HG03439 (cell line): ENCODE measurements at regions not wholly inside any gene's neighbourhood (a gene's known extent, or its start where the extent isn't known, plus 50 kb on each side); places are given as distances from the start of the nearest gene placed in this dataset.

Source experiments
- ATAC-seq: cut with Tn5 transposase; IDR thresholded peaks from one replicate; pipeline ENCODE4 v1.9.1; 2021; ENCODE audit warnings: mild to moderate bottlenecking, moderate library complexity; ENCODE audit not compliant: unreplicated experiment

DNA sequence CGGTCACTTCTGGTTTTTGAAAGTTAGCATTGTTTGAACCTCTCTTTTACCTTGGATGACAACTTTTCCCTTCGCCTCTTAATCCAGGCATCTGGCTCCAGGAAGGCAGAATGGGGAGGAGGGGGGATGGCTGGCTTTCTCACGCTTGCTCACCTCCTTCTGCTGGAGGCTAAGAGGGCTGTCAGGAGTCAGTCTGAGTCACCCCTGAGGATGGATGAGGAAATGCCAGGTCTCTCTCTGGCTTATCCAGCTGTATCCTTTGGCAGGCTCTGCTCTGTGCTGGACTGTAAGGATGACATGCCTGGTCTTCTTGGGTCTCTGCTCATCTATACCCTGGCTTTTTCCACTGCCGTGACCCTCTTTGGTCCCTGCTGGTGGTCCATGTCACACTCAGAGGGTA is 142.9 kb upstream of the GYPC start:
- no peak for ATAC-seq

DNA sequence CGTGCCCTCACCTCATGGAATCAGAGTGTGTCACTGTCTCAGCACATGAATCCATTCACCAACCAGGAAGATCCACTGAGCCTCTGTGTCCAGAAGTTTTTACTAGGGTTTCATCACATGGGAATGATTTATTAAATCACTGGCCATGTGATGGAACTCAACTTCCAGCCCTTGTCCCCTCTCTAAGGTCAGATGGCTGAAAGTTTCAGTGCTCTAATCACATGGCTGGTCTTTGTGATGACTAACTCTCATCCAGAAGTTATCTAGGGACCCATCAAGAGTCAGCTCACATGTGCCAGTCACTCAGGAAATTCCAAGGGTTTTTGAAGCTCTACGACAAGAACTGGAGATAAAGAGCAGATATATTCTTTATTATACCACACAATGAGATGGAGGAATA is 140.5 kb upstream of the GYPC start:
- no peak for ATAC-seq

DNA sequence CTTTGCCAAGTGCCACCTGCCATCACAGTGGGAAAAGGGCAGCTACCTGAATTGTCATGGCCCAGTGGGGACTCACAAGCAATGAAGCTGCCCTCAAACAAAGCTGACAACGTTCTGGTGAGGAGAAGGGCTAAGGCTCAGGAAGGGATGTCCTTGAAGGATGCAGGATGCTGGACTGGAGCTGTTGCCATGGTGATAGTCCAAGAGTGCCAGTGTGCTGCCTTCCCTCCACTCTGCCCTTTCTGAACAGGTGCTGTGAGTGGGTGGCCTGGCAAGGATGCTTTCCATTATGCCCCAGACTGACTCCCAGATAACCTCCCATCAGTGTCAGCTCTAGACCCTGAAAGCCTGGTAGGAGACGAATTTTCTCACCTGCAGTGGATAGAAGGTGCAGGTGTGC is 137.8 kb upstream of the GYPC start:
- ATAC-seq = no peak

DNA sequence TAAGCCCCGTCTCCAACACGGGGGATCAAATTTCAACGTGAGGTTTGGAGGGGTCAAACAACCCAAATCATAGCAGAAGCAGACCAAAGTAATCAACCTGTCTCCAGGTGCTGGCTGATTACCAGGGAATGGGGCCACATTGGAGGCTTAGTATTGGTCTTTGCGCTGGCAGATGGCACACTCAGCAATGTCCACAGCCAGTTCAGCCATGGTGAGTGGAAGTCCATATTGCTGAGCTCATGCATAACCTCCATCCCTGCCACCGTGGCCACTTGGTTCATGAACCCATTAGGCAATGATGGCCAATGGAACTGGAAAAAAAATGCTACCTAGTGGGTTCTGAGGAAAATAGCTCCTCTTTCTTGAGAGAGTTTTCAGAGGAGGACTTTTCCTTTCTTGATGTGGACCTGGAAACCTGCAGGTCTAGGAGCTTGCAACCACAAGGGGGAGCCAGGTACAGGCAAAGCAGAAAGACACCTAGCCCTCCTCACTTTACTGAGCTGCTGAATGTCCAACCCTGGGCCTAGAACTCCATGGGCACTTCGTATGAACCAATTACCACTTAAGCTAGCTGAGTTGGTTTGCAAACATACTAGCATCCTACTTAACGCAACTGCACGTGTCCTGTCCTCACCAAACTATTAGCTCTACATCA is 128.0 kb upstream of the GYPC start:
- ATAC-seq = no peak

DNA sequence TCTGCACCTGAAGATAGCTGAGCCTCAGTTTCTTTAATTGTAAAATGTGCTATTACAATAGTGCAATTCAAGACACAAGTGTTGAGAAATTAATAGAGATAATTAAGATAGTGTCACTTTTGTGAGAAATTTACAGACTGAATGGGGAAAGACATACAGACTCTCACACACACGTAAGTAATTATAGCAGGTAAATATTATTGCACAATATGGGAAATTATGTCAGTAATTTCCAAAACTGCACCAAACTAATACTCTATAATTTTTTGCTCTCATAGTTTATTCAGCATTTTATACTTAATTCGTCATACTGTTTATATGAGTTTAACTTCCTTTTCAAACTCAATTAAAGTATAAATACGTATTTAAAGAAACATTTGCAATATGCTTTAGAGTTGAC is 124.9 kb upstream of the GYPC start:
- no peak for ATAC-seq

DNA sequence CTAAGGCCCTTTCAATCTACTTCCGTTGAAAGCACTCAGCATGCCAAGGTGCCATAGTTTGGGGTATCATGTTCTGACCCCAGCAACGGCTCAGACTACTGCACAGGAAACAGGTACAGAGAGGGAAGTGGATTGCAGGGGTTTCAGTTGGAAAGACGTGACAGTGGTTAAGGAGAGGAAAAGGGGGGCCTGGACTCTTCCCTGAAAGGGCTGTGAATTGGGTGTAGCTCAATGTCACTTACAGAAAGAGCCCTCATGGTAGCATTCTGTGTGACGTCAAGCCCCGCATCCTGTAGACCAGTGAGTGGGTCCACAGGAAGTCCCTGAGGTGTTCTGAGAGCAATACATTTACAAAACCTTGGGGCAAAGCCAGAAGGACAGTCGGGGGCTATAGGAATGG is 121.5 kb upstream of the GYPC start:
- ATAC-seq = no peak

DNA sequence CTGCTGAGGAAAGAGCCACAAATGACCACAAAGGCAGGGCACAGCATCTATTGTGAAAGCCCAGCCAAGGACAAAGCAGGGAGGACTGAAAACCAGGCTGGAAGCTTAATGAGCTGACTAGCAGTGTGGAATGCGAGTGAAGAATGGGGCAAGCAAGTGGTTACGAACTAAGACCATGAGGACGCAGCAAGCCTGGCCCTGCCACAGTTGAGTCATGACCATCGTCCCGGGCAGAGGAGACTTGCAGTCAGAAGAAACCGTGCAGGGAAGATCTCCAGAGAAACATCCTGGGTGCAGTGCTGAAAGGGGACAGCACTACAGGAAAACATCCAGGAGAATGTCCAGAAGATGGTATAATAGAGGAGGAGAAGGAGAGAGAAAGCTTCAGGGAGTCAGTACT is 120.5 kb upstream of the GYPC start:
- ATAC-seq = no peak

DNA sequence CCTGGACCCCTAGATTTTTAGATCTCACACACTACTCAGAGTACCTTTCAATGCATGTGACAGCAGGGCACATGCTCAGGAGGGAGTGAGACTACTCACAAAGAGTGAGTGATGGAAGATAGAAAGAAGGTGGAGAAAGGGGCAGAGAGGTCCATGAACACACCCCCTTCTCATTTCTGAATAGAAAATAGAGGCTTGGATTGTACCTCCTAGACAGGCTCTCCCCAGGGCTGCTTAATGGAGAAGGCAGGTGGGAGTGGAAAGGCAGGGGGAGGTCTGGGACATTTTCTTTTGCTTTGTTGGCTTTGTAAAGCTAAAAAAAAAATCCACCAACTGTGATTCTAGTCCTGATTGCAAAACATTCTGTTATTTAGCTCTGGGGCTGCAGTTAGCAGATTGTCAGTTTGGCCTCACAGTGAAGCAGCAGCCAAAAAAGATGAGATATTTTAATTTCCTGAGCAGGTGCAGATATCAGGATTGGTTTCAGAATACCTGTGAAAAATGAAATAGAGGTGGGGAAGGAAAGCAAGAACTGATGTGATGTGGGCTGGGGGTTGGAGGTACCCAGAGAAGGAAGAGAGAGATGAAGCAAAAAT is 119.3 kb upstream of the GYPC start:
- ATAC-seq = no peak

DNA sequence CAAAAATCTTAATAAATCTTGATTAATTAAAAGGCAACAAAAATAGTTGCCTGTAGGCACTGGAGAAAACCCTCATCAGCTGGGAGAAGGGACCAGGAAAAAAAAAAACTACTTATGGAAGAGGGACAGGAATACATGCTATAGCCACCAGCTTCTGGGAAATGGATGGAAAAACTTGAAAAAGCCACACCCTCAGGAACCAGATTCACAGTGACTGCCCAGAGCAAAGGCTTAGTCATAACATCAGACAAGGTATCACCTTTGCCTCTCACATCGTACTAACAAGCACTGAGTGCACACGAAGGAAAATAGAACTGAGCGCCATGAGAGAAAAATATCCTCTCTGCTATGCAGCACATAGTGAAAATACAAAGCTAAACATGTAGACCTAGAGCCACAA is 116.9 kb upstream of the GYPC start:
- no peak for ATAC-seq

DNA sequence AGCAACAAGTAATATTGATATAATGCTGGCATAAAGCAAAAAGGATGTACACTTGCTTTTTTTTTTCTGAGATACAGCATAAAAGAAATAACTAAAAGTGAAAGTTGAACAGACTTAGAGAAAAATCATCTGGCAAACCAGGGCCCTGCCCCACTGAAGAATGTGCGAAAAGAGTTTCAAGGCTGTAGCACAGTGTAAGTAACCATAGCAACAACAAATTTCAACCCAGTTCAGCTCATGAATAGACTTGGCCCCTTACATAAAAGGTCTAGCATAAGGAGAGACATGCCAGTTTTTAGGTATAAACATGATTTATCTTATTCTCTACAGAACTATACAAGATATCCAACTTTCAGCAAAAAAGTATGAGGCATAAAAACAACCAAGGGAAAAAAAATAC is 113.7 kb upstream of the GYPC start:
- no peak for ATAC-seq

DNA sequence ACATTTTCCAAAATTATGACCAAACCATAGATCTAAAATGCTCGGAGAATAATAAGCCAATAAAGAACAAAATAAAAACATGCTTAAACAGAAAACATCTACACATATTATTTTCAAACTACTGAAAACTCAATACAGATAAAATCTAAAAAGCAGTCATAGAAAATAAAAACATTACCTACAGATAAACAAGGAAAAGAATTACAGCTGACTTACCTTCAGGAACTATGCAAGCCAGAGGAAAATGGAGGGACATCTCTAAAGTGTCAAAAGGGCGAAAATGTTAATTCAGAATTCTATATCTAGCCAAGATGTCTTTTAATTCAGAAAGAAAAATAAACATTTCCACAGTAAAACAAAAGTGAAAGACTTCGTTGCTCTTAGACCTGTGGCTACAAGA is 112.9 kb upstream of the GYPC start:
- ATAC-seq = no peak

DNA sequence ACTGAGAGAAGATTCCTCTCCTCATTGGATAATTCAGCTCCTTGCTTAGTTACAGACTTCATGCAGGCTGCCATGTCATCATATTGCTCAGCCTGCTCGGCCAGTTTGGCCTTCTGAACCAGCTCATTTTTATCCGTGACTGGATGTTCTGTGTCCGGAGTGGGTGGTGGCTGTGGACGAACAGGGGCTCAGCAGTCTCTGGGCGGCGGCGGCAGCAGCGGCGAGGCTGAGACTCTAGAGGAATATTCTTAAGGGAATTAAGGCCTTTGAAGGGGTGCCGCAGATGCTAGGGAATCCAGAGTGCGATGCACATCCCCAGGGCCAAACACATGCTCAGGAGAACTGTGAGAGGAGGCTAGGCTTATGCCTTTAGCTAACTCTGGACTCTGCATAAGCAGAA is 97.9 kb upstream of the GYPC start:
- no peak for ATAC-seq

DNA sequence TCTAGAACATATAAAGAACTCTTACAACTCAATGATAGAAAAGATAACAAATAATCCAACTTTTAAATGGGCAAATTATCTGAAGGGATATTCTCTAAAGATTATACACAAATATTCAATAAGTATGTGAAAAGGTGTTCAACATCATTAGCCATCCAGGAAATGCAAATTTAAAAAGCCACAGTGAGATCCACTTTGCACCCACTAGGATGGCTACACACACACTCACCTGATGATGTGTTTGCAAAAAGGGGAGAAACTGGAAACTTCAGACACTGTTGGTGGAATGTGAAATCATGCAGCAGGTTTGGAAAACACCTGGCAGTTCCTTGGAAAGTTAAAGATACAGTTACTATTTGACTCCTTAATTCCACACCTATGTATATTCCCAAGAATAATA is 87.2 kb upstream of the GYPC start:
- no peak for ATAC-seq

DNA sequence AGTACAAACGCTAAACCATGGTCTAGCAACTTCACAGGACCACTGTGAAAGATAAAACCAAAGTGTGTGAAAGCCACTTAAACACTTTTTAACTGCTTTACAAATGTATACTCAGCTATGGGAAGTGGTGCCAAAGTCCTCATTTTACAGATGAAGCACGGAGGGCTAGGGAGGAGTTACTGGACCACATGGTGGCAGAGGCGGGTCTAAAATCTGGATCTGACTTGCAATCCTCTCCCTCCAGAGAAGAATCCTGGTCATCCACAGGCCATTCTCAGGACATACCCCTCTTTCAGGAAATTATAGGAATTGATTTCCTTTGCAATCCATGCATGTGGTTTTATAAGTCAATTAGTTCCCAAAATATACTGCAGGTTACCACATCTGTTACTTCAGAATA is 84.6 kb upstream of the GYPC start:
- ATAC-seq = no peak

DNA sequence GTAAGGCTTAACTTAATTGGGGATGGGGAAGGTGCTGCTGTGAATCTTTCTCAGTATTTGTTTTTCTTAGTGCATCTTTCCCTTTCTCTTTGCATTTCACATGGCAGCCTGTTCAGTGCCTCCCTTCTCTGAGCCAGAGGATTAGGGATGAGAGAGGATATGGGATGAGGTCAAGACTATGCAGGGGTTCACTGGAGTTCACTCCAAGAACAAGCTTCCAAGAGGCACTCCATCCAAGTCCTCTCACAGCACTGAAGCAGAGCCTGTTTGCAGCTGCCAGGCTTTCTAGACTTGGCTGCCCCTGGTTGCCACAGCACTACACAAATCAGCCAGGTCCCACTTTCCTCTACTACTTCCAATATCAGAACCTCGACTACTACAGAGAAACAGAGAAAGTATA is 80.3 kb upstream of the GYPC start:
- ATAC-seq = no peak

DNA sequence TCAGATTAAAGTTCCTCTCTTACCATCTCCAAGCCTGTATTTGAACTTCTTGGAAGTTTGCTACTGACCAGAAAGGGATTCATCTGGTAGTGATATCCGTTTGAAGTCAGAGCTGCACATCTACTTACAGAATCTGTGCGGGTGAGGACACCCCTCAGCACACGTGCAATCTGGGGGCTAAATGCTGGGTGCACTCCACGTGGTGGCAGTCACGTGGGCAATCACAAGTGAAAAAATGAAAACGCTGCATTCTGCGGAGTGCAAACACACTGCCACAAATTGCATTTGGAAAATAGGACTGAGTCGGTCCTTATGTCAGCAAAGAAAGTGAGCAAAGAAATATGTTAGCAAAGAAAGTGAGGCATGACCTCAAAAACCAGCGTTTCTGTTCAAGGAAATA is 76.1 kb upstream of the GYPC start:
- ATAC-seq = no peak

DNA sequence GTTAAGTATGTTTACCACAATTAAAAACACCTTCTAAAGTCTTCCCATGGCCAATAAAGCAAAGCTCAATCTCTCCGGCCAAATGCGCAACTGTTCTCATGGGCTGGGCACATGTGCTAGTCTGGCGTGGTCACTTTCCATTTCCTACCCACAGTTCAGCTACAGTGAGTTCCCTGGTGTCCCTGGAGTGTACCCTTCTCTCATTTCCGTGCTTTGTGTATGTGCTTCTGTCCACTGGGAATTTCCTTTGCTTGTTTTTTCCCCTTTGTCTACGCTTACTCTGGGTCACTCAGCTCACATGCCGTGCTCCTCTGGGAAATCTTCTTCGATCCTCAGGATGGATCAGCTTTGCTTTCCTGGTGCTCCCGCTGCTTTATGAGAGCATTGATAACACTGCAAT is 69.6 kb upstream of the GYPC start:
- ATAC-seq = no peak

DNA sequence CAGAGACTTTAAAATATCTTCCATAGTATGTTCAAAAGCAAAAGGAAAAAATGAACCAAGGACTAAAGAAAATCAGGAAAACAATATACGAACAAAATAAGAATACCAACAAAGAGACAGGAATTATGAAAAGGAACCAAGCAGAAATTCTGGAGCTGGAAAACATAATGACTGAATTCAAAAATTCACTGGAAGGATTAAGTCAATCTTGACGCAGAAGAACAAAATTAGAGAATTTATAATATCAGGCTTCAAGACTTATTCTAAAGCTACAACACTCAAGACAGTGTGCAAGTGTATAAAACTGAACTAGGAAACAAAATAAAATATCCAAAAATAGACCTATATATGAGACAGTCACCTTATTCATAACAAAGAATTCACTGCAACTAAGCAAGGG is 56.9 kb upstream of the GYPC start:
- no peak for ATAC-seq

DNA sequence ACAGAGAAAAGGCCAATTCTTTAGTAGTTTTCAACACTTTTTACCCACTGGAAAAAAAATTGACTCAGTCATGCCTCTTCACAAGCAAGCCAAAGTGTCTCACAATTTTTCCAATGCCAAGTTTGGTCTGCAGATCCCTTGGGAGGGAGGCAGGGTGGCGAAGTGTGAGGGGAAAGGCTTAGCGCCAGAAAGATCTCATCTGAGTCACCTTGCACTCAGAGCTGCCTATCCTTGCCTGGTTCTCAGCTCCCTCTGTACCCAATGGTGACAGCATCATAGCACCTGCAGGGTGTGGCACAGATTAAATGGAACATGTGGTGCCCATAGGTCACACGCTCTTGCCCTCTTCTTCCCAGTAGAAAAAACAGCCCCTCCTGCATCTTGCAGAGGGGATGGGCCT is 55.2 kb upstream of the GYPC start:
- no peak for ATAC-seq

DNA sequence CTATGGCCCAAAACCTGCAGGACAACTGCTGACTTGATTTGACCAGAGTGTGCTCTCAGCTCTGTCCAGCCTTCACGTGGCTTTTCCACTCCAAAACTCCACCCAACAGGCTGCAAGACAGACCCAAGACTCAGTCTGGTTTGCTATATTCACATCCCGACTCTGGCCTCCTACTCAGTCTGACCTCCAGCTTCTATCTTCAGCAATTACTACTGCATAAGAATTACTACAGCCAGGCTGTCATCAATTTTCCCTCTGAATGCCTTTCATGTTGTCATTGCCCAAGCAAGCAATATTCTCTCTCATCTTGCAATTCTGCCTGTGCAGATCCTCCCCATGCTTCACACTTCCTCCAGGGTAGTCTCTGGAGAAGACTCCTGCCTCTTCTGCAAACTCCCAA is 53.6 kb upstream of the GYPC start:
- no peak for ATAC-seq
